H1 (cell line): ENCODE measurements at regions not wholly inside any gene's neighbourhood (a gene's known extent, or its start where the extent isn't known, plus 50 kb on each side); places are given as distances from the start of the nearest gene placed in this dataset.

Experiments
- ASH2L ChIP-seq: fragments of 200-600, 300-600 bp; sonication (generic); IDR thresholded peaks from one replicate; pipeline ENCODE4 v1.7.1; 2017; ENCODE audit warnings: low read length
- CHD2 ChIP-seq: IDR thresholded peaks from 2 replicates; pipeline ENCODE4 v1.6.1; 2012; ENCODE audit warnings: low read length, improper control_type of control experiment
- CHD7 ChIP-seq: fragments of 300-600 bp; sonication (generic); IDR thresholded peaks from 2 replicates; pipeline ENCODE4 v1.7.1; 2012; ENCODE audit warnings: low read length, moderate library complexity, mild to moderate bottlenecking, inconsistent platforms; ENCODE audit not compliant: insufficient replicate concordance
- EGR1 ChIP-seq: IDR thresholded peaks from 2 replicates; pipeline ENCODE4 v1.6.1; 2011; ENCODE audit warnings: low read depth, low read length, borderline replicate concordance
- FOSL1 ChIP-seq: IDR thresholded peaks from 2 replicates; pipeline ENCODE4 v1.6.1; 2011; ENCODE audit warnings: mild to moderate bottlenecking, low read depth, low read length, moderate library complexity; ENCODE audit not compliant: insufficient read depth
- HDAC6 ChIP-seq: IDR thresholded peaks from one replicate; pipeline ENCODE4 v1.7.1; 2012; ENCODE audit warnings: low read depth, mild to moderate bottlenecking, inconsistent platforms, low read length, moderate library complexity
- KDM4A ChIP-seq: IDR thresholded peaks from one replicate; pipeline ENCODE4 v1.7.1; 2012; ENCODE audit warnings: low read depth, mild to moderate bottlenecking, moderate library complexity, low read length, inconsistent platforms; ENCODE audit not compliant: severe bottlenecking
- MAFK ChIP-seq: IDR thresholded peaks from 2 replicates; pipeline ENCODE4 v1.6.1; 2012; ENCODE audit warnings: low read depth, mild to moderate bottlenecking, improper control_type of control experiment, low read length
- POLR2A ChIP-seq, 2 experiments: IDR thresholded peaks; 1 replicate in 1 of 2; 2 replicates in 1 of 2; pipeline ENCODE4 v1.6.1; 2011; ENCODE audit warnings: low read depth in 2 of 2, low read length in 2 of 2, mild to moderate bottlenecking in 2 of 2; ENCODE audit errors: control extremely low read depth in 1 of 2
- POU5F1 ChIP-seq: IDR thresholded peaks from 2 replicates; pipeline ENCODE4 v1.6.1; 2011; ENCODE audit warnings: low read depth, mild to moderate bottlenecking, low read length, moderate library complexity
- RFX5 ChIP-seq: IDR thresholded peaks from 2 replicates; pipeline ENCODE4 v1.6.1; 2011; ENCODE audit warnings: low read depth, low read length, improper control_type of control experiment, borderline replicate concordance
- SP2 ChIP-seq: IDR thresholded peaks from 2 replicates; pipeline ENCODE4 v1.6.1; 2012; ENCODE audit warnings: mild to moderate bottlenecking, low read length, inconsistent platforms
- SRF ChIP-seq: IDR thresholded peaks from 2 replicates; pipeline ENCODE4 v1.6.1; 2011; ENCODE audit warnings: mild to moderate bottlenecking, low read depth, low read length, moderate library complexity
- TEAD4 ChIP-seq: IDR thresholded peaks from 2 replicates; pipeline ENCODE4 v1.6.1; 2012; ENCODE audit warnings: low read depth, low read length, inconsistent platforms, mixed read lengths
- YY1 ChIP-seq: IDR thresholded peaks from 2 replicates; pipeline ENCODE4 v1.6.1; 2011; ENCODE audit warnings: low read depth, mild to moderate bottlenecking, low read length

DNA sequence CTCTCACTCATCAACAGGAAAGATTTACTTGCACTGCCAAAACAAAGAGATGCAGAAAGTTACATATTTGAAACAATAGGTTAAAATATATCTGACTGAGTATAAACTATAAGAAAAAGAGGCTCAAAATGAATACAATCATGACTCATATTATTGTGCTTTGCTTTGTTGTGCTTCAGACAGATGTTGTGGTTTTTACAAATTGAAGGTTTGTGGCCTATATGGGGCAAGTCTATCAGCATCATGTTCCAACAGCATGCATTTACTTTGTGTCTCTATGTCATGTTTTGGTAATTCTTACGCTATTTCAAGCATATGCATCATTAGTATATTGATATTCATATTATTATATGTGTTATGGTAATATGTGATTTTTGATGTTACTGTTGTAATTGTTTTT, 330.0 kb downstream of the PRR16 start (continued):
- TF ChIP-seq CHD7 = no peak
- TF ChIP-seq POU5F1 = no peak
- no peak for TF ChIP-seq MAFK
- no peak for TF ChIP-seq EGR1
- no peak for TF ChIP-seq CHD2
- no peak for TF ChIP-seq YY1
- no peak for TF ChIP-seq HDAC6
- no peak for TF ChIP-seq POLR2A (IDR thresholded peaks at IDR 0.05; ENCODE audit: control extremely low read depth in 1 of 2, low read depth in 2 of 2, low read length in 2 of 2)
- TF ChIP-seq KDM4A = no peak
- no peak for TF ChIP-seq SRF
- TF ChIP-seq SP2 = no peak
- no peak for TF ChIP-seq TEAD4
- no peak for TF ChIP-seq FOSL1
- no peak for TF ChIP-seq RFX5
- TF ChIP-seq ASH2L = no peak
